VCaP (cell line): ENCODE measurements at regions not wholly inside any gene's neighbourhood (a gene's known extent, or its start where the extent isn't known, plus 50 kb on each side); places are given as distances from the start of the nearest gene placed in this dataset.

ENCODE experiments used
- H3K27ac ChIP-seq: fragments of 450-650 bp; 2 replicates; pipeline ENCODE4 v1.5.1; 2017
- TF ChIP-seq, protein P1 (sequence below): fragments of 450-650 bp; conservative IDR thresholded peaks from 2 replicates; pipeline ENCODE4 v1.5.1; 2017; ENCODE audit warnings: mild to moderate bottlenecking, moderate library complexity

DNA sequence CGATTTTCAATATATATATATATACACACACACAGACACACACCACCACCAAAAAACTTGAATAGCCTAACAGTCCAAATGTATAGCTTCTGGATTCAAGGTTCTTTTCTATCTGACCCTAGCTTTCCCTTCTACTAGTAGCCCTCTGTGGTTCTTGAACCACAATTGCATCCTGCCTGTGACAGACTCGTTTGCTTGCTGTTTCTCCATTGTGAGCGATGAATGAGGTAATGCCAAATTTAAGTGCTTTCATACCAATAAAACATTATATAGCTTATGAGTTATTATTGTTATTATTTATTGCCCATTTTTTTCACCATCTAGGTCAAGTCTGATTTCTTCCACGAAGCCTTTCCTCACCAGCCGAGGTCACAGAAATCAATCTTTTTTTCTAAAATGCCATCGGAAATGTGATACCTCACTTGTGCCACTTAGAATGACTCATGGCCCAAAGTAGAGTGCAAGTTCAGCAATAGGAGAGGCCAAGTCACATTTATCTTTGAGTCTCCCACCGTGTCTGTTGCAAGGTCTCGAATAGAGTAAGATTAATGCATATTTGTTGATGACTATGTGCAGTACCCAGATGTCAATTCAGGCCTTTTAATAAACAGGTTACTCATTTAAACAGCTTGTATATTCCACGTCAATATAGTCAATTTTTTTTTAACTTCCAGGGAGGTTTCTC is 1015.8 kb upstream of the SEL1L start:
- TF ChIP-seq, protein P1, sequence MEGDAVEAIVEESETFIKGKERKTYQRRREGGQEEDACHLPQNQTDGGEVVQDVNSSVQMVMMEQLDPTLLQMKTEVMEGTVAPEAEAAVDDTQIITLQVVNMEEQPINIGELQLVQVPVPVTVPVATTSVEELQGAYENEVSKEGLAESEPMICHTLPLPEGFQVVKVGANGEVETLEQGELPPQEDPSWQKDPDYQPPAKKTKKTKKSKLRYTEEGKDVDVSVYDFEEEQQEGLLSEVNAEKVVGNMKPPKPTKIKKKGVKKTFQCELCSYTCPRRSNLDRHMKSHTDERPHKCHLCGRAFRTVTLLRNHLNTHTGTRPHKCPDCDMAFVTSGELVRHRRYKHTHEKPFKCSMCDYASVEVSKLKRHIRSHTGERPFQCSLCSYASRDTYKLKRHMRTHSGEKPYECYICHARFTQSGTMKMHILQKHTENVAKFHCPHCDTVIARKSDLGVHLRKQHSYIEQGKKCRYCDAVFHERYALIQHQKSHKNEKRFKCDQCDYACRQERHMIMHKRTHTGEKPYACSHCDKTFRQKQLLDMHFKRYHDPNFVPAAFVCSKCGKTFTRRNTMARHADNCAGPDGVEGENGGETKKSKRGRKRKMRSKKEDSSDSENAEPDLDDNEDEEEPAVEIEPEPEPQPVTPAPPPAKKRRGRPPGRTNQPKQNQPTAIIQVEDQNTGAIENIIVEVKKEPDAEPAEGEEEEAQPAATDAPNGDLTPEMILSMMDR: no peak
- H3K27ac ChIP-seq: no peak overlapping the region

- no peak overlapping the region for H3K27ac ChIP-seq
- TF ChIP-seq, protein P1: no peak
These were observed 1029.2 kb upstream of the SEL1L start for GRCh38 chr14:82562881-82563280.

DNA sequence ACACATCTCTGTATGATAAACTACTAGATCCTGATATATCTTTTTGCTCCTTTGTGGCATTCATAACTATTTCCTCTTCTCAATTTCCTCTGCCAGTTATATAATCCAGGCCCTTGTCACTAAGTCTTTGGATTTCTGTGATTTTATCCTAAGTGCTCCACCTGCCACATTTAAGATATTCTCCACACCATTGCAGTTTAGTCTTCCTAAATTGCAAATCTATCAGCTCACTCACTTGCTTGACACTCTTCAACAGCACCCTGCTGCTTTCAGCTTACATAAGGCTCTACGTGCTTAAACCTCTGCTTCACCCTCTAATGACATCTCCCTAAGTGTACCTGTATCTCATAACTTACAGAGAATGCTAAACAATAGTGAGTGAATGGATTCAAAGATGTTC is 1032.2 kb upstream of the SEL1L start:
- no peak overlapping the region for H3K27ac ChIP-seq
- TF ChIP-seq, protein P1: no peak

DNA sequence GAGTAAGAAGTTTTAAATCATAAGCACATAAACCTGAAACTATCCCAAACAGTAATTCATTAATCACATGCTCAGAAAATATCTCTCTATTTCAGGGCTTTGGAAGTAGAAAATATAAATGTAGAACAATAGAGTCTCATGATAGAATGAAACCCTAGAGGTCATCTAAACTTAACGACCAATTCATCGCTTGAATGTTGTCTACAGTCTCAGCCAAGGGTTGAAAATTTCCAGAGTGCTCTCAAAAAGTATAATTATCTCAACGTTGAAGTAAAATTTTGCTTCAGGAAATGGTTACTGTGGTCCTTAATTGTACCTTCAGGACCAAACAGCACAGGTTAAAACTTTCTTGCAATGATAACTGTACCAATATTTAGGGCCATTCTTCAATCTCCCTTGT is 1053.6 kb upstream of the SEL1L start:
- TF ChIP-seq, protein P1: no peak

DNA sequence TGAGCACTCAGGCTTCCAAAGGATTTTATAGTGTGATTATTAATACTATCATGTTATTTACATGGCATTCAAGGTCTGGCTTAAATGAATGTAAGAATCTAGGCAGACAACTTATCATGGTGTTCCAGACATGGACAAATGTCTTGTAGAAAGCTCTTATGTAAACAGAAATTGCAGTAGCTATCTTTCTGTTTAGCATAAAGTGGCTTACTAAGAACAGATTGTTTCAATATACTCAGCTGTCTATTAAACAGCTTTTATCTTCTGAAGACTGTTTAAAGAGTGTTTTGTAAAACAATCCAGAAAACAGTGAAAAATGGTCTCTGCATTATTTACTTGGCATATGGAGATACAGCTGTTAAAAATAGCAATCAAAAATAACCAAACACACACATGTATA is 1061.8 kb upstream of the SEL1L start:
- TF ChIP-seq, protein P1: no peak
- H3K27ac ChIP-seq: no peak overlapping the region

More for the DNA sequence above, 1053.6 kb upstream of the SEL1L start:
- no peak overlapping the region for H3K27ac ChIP-seq

- H3K27ac ChIP-seq: no peak overlapping the region
- TF ChIP-seq, protein P1: no peak
These were observed 1069.1 kb upstream of the SEL1L start for GRCh38 chr14:82602794-82603193.

DNA sequence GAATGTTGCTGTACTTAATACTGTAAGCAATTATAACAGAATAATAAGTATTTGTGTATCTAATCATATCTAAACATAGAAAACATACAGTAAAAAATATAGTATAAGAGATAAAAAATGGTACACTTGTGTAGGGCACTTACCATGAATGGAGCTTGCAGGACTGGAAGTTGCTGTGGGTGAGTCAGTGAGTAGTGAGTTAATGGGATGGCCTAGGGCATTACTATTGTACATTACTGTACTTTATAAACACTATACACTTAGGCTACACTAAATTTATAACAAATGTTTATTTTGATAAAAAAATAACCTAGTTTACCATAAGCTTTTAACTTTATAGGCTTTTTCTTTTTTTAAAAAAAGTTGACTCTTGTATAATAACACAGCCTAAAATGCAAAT is 1071.2 kb upstream of the SEL1L start:
- TF ChIP-seq, protein P1: no peak
- H3K27ac ChIP-seq: no peak overlapping the region
